HG03469 (cell line): ENCODE measurements at regions not wholly inside any gene's neighbourhood (a gene's known extent, or its start where the extent isn't known, plus 50 kb on each side); places are given as distances from the start of the nearest gene placed in this dataset.

Source experiments
- ATAC-seq: cut with Tn5 transposase; IDR thresholded peaks from one replicate; pipeline ENCODE4 v1.9.1; 2021; ENCODE audit warnings: mild to moderate bottlenecking, moderate library complexity, moderate number of reproducible peaks; ENCODE audit not compliant: unreplicated experiment

- no peak for ATAC-seq
Observed at GRCh38 chr12:98372340-98373024, 142.9 kb upstream of the TMPO start.

- ATAC-seq = no peak
Observed at GRCh38 chr12:98373025-98373554, 142.3 kb upstream of the TMPO start.

- no peak for ATAC-seq
Observed at GRCh38 chr12:98374007-98374406, 141.4 kb upstream of the TMPO start.

- no peak for ATAC-seq
Observed at GRCh38 chr12:98379106-98379505, 136.3 kb upstream of the TMPO start.

GRCh38 chr12:98385641-98386040, 129.7 kb upstream of the TMPO start:
- ATAC-seq = no peak

- ATAC-seq = no peak
Observed at GRCh38 chr12:98387444-98387843, 127.9 kb upstream of the TMPO start.

GRCh38 chr12:98388126-98388525, 127.3 kb upstream of the TMPO start:
- no peak for ATAC-seq

- ATAC-seq = no peak
Observed at GRCh38 chr12:98389593-98389992, 125.8 kb upstream of the TMPO start.

GRCh38 chr12:98397323-98398105, 117.9 kb upstream of the TMPO start:
- peak; percentile 74 for ATAC-seq

- ATAC-seq = no peak
Observed at GRCh38 chr12:98399532-98399931, 115.9 kb upstream of the TMPO start.

GRCh38 chr12:98401427-98401826, 114.0 kb upstream of the TMPO start:
- no peak for ATAC-seq

- ATAC-seq = no peak
Observed at GRCh38 chr12:98402091-98402490, 113.3 kb upstream of the TMPO start.

GRCh38 chr12:98402671-98403070, 112.7 kb upstream of the TMPO start:
- ATAC-seq = no peak

- ATAC-seq = no peak
Observed at GRCh38 chr12:98403385-98403784, 112.0 kb upstream of the TMPO start.

- no peak for ATAC-seq
Observed at GRCh38 chr12:98403936-98404335, 111.5 kb upstream of the TMPO start.

GRCh38 chr12:98405805-98406366, 109.5 kb upstream of the TMPO start:
- ATAC-seq = no peak

- ATAC-seq = no peak
Observed at GRCh38 chr12:98406378-98406777, 109.0 kb upstream of the TMPO start.

- ATAC-seq = no peak
Observed at GRCh38 chr12:98408681-98409080, 106.7 kb upstream of the TMPO start.

- ATAC-seq = no peak
Observed at GRCh38 chr12:98409548-98409947, 105.8 kb upstream of the TMPO start.

- ATAC-seq = no peak
Observed at GRCh38 chr12:98410356-98410755, 105.0 kb upstream of the TMPO start.

GRCh38 chr12:98416845-98417244, 98.5 kb upstream of the TMPO start:
- ATAC-seq = no peak

GRCh38 chr12:98417266-98417665, 98.1 kb upstream of the TMPO start:
- ATAC-seq = no peak
